ENCODE measurements at regions not wholly inside any gene's neighbourhood (a gene's known extent, or its start where the extent isn't known, plus 50 kb on each side); places are given as distances from the start of the nearest gene placed in this dataset.
"Not testable (repeated sequence)": the region's sequence is repeated elsewhere in the genome, so short reads cannot be mapped to it uniquely, and the experiment has no call there.

- no peak for DNase-seq
These were observed 365.1 kb downstream of the MAGEB5 start for GRCh38 chrX:26581091-26581490.

GRCh38 chrX:26580021-26580420, 364.1 kb downstream of the MAGEB5 start:
- DNase-seq, result no peak

GRCh38 chrX:26574234-26574633, 358.3 kb downstream of the MAGEB5 start:
- no peak for DNase-seq

- no peak for DNase-seq
These were observed 346.2 kb downstream of the MAGEB5 start for GRCh38 chrX:26562156-26562555.

GRCh38 chrX:26559855-26560254, 343.9 kb downstream of the MAGEB5 start:
- no peak for DNase-seq

- DNase-seq, result no peak
These were observed 342.9 kb downstream of the MAGEB5 start for GRCh38 chrX:26558719-26559386.

GRCh38 chrX:26557691-26558321, 341.8 kb downstream of the MAGEB5 start:
- DNase-seq, result no peak

GRCh38 chrX:26525768-26526167, 309.8 kb downstream of the MAGEB5 start:
- not testable (repeated sequence) for DNase-seq

GRCh38 chrX:26522501-26522900, 306.5 kb downstream of the MAGEB5 start:
- DNase-seq, result no peak

GRCh38 chrX:26511589-26512363, 295.8 kb downstream of the MAGEB5 start:
- DNase-seq, result no peak

- DNase-seq, result no peak
These were observed 255.0 kb downstream of the MAGEB5 start for GRCh38 chrX:26470941-26471340.

GRCh38 chrX:26466387-26466786, 250.4 kb downstream of the MAGEB5 start:
- no peak for DNase-seq

GRCh38 chrX:26445288-26445687, 229.3 kb downstream of the MAGEB5 start:
- no peak for DNase-seq

- not testable (repeated sequence) for DNase-seq
These were observed 228.4 kb downstream of the MAGEB5 start for GRCh38 chrX:26444417-26444816.

GRCh38 chrX:26442340-26442739, 226.4 kb downstream of the MAGEB5 start:
- DNase-seq, result no peak

GRCh38 chrX:26414534-26414933, 198.6 kb downstream of the MAGEB5 start:
- DNase-seq, result no peak

- DNase-seq, result no peak
These were observed 195.1 kb downstream of the MAGEB5 start for GRCh38 chrX:26411045-26411444.

- no peak for DNase-seq
These were observed 193.7 kb downstream of the MAGEB5 start for GRCh38 chrX:26409636-26410035.

- DNase-seq, result no peak
These were observed 171.9 kb downstream of the MAGEB5 start for GRCh38 chrX:26387906-26388305.

GRCh38 chrX:26376037-26376708, 160.2 kb downstream of the MAGEB5 start:
- no peak for DNase-seq

GRCh38 chrX:26375346-26375745, 159.4 kb downstream of the MAGEB5 start:
- no peak for DNase-seq

GRCh38 chrX:26373829-26374228, 157.9 kb downstream of the MAGEB5 start:
- no peak for DNase-seq

GRCh38 chrX:26352891-26353430, 137.0 kb downstream of the MAGEB5 start:
- no peak for DNase-seq

All from stimulated activated CD4-positive, alpha-beta T cell treated with anti-CD3 and anti-CD28 coated beads, Interleukin-2, amount 100 ng/mL, for 48 hours (primary cell).